Activated CD4-positive, alpha-beta T cell treated with anti-CD3 and anti-CD28 coated beads, Interleukin-2, amount 50 U/mL, for 48 hours (primary cell): ENCODE measurements at regions not wholly inside any gene's neighbourhood (a gene's known extent, or its start where the extent isn't known, plus 50 kb on each side); places are given as distances from the start of the nearest gene placed in this dataset.
"Not testable (repeated sequence)": the region's sequence is repeated elsewhere in the genome, so short reads cannot be mapped to it uniquely, and the experiment has no call there.

ENCODE experiments used
- DNase-seq, 2 experiments: peaks; one replicate each; pipeline ENCODE4 v3.0.0-alpha.2; 2020

DNA sequence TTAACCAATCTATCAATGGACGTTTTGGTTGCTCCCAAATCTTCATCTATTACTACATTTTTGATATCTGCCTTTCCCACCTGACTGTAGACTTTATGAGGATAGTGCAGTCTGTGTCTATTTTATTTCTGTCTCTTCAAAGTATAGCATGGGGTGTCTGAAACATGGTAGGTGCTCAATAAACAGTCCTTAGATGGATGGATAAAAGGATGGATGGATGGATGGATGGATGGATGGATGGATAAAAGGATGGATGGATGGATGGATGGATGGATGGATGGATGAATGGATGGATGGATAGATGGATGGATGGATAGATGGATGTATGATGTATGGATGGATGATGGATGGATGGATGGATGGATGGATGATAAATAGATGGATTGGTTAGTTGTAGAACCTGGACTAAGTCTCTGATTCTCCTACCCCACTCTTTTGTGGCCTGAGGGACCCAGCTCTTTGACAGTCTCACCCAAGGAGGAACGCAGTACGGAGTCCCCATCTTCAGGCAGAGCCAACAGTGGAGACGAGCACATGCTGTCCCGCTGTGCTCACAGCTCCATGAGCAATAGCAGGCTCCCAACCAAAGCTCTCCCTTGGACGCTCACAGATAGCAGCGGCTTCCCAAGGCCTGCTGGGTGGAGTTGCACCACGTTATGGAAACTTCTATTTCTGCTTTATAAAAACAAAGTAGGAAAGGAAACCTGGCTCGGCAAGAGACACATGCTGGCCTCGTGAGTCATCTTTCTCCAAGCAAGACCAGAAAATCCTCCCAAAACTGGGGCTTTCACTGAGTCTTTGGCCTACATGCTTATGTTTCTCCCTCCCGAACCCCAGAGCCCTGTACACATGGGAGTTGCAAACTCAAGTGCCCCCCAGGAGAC lies 448.0 kb downstream of the MIAT start:
- DNase-seq, result no peak

- DNase-seq, result no peak
Observed at GRCh38 chr22:27106985-27107384, 449.6 kb downstream of the MIAT start.

GRCh38 chr22:27107386-27107785 lies 450.0 kb downstream of the MIAT start:
- DNase-seq, result no peak

DNA sequence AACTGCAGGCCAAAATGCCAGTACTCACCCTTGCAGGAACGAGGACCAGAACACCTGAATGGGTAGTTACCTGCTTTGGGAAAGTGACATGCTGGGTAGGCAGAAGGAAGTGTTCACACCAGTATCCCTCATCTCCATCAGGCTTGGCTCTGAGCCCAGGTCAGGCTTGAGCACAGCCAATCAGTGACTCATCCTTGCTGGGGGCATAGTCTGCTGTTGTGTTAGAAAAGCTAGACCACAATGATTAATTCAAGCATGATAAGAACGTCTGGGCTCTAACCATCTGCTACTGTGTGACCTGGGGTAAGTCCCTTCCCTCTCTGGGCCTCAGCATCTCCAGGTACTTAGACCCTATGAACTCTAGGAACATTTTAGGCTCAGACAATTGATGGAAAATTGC lies 450.4 kb downstream of the MIAT start:
- DNase-seq, result no peak

GRCh38 chr22:27108425-27109114 lies 451.2 kb downstream of the MIAT start:
- no peak for DNase-seq

DNA sequence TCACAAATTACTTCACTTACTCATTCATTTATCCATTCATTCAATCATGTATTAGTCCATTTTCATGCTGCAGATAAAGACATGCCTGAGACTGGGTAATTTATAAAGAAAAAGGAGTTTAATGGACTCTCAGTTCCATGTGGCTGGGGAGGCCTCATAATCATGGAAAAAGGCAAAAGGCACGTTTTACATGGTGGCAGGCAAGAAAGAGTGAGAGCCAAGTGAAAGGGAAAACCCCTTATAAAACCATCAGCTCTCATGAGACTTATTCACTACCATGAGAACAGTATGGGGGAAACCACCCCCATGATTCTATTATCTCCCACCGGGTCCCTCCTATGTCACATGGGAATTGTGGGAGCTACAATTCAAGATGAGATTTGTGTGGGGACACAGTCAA lies 452.0 kb downstream of the MIAT start:
- not testable (repeated sequence) for DNase-seq

DNA sequence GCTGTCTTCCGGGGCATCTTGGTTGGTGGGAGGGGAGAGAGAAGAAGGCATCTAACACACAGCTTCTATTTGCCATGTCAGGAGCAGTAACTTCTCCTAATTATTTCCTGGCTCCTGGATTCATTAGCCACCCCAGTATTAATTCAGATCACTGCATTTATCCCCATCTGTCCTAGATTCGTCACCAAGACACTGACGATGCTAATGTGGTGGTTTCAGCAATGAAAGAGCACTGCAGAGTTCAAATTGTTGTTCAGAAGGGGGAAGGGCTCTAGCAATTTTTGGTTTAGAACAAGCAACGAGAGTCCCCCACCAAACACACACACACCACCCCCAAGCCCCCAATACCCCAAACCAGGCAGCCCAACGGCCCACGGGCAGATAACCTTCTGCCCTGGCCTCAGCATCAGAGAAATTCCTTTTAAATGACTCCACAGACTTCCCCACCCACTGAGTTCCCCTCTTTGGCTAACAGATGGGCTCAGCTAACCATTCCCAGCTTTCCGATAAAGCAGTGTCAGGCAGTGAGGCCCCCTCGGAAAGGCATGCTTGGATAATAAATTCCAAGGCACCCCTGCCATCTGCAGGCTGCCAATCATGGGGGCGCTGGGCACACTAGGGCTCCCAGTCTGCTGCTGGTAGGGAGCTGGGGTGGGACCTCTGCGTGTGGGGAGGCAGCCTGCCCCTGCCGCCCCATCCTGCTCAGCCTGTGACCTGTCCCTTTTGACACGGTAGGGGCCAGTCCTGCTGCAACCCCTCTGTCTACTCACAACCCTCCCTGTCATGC lies 453.5 kb downstream of the MIAT start:
- DNase-seq, result no peak

GRCh38 chr22:27111796-27112672 lies 454.6 kb downstream of the MIAT start:
- no peak for DNase-seq

- DNase-seq, result no peak
Observed at GRCh38 chr22:27113211-27113635, 455.8 kb downstream of the MIAT start.

DNA sequence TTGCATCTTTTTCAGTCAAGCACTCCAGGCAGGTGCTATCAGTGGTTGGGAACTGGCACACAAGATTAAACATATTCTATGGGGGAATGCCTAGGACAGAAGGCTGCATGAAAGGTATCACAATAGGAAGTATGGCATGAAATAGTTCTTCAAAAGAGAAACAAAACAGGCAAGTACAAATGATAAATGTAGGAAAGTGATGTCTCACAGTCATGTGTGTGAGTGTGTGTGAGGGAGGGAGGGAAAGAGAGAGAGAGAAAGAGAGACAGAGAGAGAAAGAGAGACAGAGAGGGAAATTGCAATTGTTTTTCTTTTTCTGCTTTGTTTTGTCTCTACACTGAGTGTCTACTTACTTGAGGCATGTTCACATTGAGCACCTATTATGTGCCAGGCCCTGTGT lies 456.3 kb downstream of the MIAT start:
- DNase-seq, result no peak

GRCh38 chr22:27114186-27114585 lies 456.8 kb downstream of the MIAT start:
- no peak for DNase-seq

- DNase-seq, result no peak
Observed at GRCh38 chr22:27115410-27115809, 458.0 kb downstream of the MIAT start.

GRCh38 chr22:27115816-27116256 lies 458.4 kb downstream of the MIAT start:
- no peak for DNase-seq

GRCh38 chr22:27116312-27117086 lies 459.1 kb downstream of the MIAT start:
- DNase-seq, result no peak

DNA sequence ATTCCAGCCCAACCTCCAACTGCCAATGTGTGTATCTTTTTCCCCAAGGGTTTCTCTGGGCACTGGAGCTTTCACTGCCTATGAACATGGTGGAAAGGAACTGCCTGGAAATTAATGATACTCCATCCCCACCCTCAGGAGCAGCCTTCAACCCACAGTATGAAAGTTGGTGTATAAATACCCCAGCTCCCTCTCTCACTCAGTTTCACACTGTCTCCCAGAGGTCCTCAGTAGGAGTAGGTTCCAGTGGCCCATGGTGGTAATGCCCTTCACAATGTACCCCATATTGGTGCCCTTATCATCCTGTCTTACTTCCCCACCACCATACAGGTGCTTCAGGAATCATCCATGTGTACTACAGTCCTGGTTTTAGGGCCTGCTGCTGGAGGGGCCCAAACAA lies 462.6 kb downstream of the MIAT start:
- no peak for DNase-seq

- no peak for DNase-seq
Observed at GRCh38 chr22:27122574-27122973, 465.2 kb downstream of the MIAT start.

DNA sequence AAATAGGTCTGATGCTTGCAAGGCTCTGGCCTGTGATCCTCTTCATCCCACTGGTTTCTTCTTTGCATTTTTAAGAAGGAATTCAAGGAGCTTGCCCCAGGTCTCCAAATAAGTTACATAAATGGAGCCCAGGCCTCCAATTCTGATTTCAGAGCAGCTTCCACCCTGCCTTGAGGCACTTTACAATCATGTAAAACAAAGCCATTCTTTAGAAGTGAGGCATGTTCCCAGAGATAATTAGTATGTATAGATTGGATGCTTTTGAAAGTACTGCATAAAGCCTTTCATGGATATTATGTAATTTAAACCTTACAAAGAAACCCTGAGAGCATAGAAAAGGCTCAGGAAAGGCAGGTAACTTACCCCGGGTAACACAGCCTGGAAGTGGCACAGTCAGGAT lies 466.5 kb downstream of the MIAT start:
- DNase-seq, result no peak

DNA sequence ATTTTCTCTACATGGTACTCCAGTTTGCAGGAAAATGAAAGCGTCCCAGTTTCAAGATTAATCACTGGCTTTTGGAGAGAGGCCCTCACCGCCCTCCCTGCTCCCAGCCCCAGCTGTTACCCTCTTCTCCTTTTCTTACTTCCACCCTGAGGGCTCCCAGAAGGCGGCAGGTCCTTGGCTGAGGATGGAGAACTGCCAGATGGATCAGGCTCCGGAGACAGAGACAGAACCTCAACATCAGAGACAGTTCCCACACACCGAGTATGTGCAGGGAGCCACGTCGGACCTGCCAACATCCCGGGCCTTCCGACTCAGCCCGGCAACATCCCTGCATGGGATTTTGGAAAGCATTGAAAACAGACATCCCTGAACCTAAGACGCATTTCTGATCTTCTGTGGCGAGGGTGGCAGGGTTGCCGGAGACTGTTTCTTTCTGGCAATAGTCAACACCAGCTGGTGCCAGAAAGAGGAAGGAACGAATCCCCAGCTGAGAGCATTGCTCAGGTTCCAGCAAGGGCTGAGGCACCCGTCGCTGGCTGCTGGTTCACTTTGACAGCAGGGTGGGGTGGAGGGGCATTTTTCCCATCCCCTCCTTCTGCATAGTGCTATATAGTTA lies 467.1 kb downstream of the MIAT start:
- DNase-seq, result no peak

GRCh38 chr22:27125539-27125938 lies 468.2 kb downstream of the MIAT start:
- no peak for DNase-seq

GRCh38 chr22:27127911-27128310 lies 470.5 kb downstream of the MIAT start:
- DNase-seq, result no peak

DNA sequence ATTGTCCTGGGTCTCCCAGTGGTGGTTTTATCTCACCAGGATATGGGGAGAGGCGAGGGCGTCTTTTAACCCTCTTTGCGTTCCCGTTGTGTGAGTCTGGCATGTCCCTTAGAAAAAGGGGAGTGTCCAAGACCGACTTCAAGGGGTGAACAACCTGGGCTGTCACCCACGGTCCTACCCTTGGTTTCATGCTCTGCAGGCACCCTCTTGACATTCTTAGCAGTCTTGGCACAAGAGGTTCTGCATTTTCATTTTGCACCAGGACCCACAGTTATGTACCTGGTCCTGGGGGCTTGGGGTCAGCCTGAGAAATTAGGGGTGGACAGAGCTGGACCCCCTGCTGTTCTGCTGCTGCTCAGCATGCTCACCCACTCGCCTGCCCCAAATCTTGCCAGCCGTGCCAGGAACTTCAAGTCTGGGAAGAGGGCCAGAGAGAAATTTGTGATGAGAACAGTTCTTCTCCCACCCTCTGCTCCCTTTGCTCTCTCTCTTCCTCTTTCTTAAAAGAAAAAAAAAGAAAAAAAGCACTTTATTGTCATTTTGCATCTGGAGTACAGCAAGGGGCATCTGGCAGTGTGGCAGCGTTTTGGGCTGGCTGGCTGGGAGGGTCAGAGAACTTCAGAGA lies 471.2 kb downstream of the MIAT start:
- no peak for DNase-seq
